HAP-1 (cell line): ENCODE measurements at regions not wholly inside any gene's neighbourhood (a gene's known extent, or its start where the extent isn't known, plus 50 kb on each side); places are given as distances from the start of the nearest gene placed in this dataset.

Experiments used
- DNase-seq, 2 experiments: peaks; one replicate each; pipeline ENCODE4 v3.0.0-alpha.2; 2016 to 2020; ENCODE audit warnings: low spot score in 2 of 2
- H3K27me3 ChIP-seq: fragments of 250-450 bp; sonication (Bioruptor Pico); 2 replicates; pipeline ENCODE4 v1.5.1; 2020; ENCODE audit warnings: low read depth, mild to moderate bottlenecking, moderate library complexity
- H3K36me3 ChIP-seq: fragments of 250-450 bp; sonication (Bioruptor Pico); replicated peaks from 2 replicates; pipeline ENCODE4 v1.5.1; 2020; ENCODE audit warnings: mild to moderate bottlenecking
- H3K4me1 ChIP-seq: fragments of 250-450 bp; sonication (Bioruptor Pico); 2 replicates; pipeline ENCODE4 v1.5.1; 2020; ENCODE audit warnings: mild to moderate bottlenecking
- H3K4me3 ChIP-seq: fragments of 250-450 bp; sonication (Bioruptor Pico); 2 replicates; pipeline ENCODE4 v1.5.1; 2020; ENCODE audit warnings: mild to moderate bottlenecking, moderate library complexity
- H3K9me3 ChIP-seq: fragments of 250-450 bp; sonication (Bioruptor Pico); 2 replicates; pipeline ENCODE4 v1.5.1; 2020; ENCODE audit warnings: mild to moderate bottlenecking, moderate library complexity
- in situ Hi-C: fragments of 300-500 bp; cut with MboI; formaldehyde crosslinking; loops from 3 replicates; pipeline ENCODE4 v1.14.3; 2020; ENCODE audit warnings: low sequenced_read_pairs, inconsistent platforms, mixed read lengths

DNA sequence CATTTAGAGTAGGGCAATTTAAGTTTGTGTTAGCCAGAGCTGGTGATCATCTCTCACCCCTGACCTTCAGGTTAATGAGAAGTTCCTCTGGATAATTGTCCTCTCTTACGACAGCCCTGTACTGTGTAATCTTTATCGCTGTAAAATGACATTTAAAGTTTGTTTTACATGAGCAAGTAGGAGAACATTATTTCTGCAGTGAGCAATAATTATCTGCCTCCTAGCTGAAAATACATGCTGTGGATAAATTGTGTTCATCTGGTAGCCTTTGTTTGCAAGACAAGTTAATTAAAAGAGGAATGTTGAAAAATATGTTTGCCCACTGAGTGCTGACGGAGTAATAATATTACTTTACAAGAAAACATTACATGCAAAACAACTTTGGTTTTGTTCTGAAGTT, 1083.8 kb upstream of the NUDT12 start:
- Histone ChIP-seq H3K4me3 (no peak overlapping the region), H3K4me1 (no peaks in the 10 kb centered on the region), H3K36me3 (no peaks in the 10 kb centered on the region), H3K27me3 (no peaks in the 10 kb centered on the region), H3K9me3 (no peaks in the 10 kb centered on the region)
- in situ Hi-C loops = no loop called here
- no peak for DNase-seq

DNA sequence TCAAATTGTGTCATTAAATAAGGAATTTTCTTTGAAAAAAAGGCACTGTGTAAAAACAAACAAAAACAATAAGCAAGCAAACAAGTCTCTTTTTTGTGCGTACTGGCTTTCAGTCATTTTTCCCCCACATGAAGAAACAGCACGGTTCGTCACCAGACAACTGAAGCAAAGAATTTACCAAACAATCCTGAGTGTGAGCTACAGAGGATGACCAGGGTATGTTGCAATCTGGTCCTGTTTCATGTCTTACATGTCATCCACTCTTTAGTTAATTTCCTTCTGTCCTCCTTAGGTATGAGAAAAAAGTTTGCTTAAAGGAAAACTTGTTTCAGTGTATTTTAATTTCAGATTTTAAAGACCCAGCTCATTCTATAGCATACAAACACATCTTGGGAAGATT, 1080.7 kb upstream of the NUDT12 start:
- DNase-seq = no peak
- in situ Hi-C loops = no loop called here

DNA sequence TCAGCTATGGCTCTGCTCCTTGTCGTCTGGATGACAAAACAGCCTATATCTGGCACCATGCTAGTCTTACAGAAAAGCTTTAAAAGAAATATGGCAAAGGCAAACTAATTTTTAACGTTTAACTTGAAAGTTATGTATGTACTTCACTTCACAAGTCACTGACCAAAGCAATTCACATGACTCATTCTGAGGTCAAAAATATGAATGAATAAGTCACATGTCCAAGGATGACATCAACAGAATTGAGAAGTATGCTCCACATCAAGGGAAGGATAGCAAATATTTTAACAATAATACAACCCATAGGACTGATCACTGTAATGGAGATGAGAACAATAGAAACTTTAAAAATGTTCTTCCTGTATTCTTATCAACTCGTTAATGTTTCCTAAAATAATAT, 1072.6 kb upstream of the NUDT12 start:
- no peak for DNase-seq
- H3K9me3 ChIP-seq = no peaks in the 10 kb centered on the region
- H3K4me3 ChIP-seq = no peak overlapping the region
- in situ Hi-C loops = no loop called here
- peaks cover 3% of the 10 kb centered on the region; the same call in 1 of the 2 replicates for H3K4me1 ChIP-seq
- H3K27me3 ChIP-seq = no peaks in the 10 kb centered on the region
- no peaks in the 10 kb centered on the region for H3K36me3 ChIP-seq

More for the DNA sequence above, 1080.7 kb upstream of the NUDT12 start:
- no peak overlapping the region for H3K4me3 ChIP-seq
- no peaks in the 10 kb centered on the region for H3K9me3 ChIP-seq
- no peaks in the 10 kb centered on the region for H3K4me1 ChIP-seq
- no peaks in the 10 kb centered on the region for H3K36me3 ChIP-seq
- H3K27me3 ChIP-seq = no peaks in the 10 kb centered on the region

DNA sequence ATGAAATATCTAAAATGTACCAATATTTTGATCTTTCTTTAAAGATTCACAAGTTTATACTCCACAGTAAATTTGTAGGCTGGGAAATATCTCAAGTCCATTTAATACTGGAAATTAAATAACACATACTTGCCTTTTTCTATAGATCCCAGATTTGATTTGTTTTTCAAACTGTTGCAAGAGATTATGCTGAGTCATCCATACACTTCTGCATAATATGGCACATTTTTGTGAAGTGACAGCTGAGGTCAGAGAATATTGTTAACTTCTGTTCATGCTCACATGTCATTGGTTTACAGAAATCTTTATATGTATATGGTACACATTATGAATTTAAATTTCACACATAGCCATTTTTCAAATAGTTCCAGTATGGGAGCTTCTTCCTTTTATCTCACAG, 1066.3 kb upstream of the NUDT12 start:
- Histone ChIP-seq H3K36me3 (no peaks in the 10 kb centered on the region), H3K4me1 (peaks cover 12% of the 10 kb centered on the region), H3K4me3 (no peak overlapping the region), H3K9me3 (no peaks in the 10 kb centered on the region), H3K27me3 (no peaks in the 10 kb centered on the region)
- DNase-seq = no peak
- in situ Hi-C loops = no loop called here

DNA sequence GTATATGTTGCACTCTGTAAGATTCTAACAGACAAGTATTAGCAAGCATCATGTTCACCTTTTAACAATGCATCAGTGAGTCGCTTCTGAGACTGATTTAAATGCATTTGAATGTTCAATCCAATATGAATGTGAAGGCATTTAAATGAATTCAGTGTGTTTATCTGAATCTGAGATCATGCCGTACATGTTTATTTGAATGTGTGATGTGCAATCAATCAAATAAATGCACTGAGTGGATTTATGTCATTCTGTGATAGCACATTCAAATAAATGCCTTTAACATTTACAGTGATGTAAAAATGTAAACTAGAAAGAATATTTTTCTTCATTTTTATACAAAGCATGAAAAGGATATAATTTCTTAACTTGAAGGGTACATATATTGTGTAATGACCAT, 1063.5 kb upstream of the NUDT12 start:
- Histone ChIP-seq H3K27me3 (no peaks in the 10 kb centered on the region), H3K9me3 (no peaks in the 10 kb centered on the region), H3K4me3 (no peak overlapping the region), H3K36me3 (no peaks in the 10 kb centered on the region), H3K4me1 (peaks cover 12% of the 10 kb centered on the region)
- in situ Hi-C loops = no loop called here
- DNase-seq = no peak

DNA sequence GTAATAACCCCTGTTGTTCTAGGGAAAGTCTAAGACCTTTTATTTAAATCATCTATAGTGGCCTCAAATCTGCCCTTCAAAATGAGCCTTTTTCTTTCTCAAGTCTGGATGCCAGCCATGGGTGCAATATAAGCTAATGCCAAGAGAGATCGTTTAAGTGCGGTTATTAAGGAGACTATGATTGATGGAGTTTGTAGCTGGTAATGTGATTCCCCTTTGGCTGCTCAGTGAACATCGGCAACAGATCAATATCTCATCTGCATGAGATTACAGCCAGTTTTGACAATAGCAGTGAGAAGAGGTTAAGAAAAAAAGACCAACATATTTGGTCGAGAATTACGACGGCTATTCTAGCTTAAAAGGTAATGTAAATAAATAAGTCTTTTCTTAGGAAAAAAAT, 1049.4 kb upstream of the NUDT12 start:
- DNase-seq = peak in 1 of 2 experiments; percentile 49
- Histone ChIP-seq H3K27me3 (no peaks in the 10 kb centered on the region), H3K9me3 (no peaks in the 10 kb centered on the region), H3K4me1 (peaks cover 7% of the 10 kb centered on the region), H3K36me3 (no peaks in the 10 kb centered on the region), H3K4me3 (no peak overlapping the region)
- in situ Hi-C loops = no loop called here

DNA sequence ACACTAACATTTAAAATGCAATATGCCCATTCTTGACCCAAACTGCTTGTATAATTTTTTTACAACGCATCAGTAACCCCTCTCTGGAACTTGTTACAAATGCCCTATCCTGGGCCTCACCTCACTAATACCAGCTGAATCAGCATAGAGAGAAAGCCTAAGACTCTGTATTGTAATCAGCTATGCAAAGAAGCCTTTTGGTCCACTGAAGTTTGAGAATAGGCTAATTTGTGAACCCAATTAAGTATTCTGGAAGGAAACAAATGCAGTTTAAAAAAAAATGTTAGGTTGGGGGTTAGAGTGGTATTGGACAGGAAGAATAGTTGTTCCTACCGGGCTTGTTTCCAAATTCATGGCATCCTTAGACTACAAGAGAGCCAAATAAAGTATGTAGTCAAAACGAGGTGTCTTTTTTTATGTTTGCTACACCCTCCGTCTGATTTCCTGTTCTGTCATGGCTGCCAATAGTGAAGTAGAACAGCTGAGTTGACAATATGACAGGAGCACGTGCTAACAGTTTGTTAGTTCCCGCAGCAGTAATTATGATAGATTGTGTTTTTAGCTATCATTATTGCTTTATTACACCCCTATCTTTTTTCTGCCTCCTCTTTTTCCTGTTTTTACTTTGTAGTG, 1048.7 kb upstream of the NUDT12 start:
- no peaks in the 10 kb centered on the region for H3K9me3 ChIP-seq
- H3K27me3 ChIP-seq = no peaks in the 10 kb centered on the region
- H3K4me1 ChIP-seq = peaks cover 11% of the 10 kb centered on the region
- in situ Hi-C loops = no loop called here
- DNase-seq = no peak
- no peak overlapping the region for H3K4me3 ChIP-seq
- no peaks in the 10 kb centered on the region for H3K36me3 ChIP-seq

DNA sequence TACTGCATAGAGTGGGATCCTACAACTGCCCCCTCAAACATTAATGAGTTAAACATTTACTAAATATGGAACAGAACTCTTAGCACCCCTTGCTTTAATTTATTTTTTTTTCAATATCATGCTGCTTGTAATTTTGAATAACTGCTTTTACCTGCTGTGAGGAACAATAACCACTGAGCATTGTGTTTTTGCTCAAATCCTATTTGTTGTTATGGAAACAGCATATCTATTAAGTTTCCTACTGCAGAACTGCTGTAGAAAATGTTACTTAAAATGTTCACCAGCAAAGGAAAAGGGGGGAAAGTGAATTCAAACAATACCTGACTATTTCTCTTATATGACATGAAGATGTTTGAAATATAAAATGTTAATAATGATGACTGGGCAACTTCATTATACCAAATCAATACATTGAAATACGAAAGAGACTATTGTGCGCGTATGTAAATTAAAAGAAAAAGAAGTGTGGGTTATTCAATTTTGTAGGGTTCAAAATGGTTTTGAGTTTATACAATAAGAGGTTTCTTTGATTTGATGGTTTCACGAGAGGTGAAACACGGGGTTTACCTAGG, 1043.8 kb upstream of the NUDT12 start:
- Histone ChIP-seq H3K9me3 (no peaks in the 10 kb centered on the region), H3K4me1 (peaks cover 6% of the 10 kb centered on the region; the same call in 1 of the 2 replicates), H3K36me3 (no peaks in the 10 kb centered on the region), H3K4me3 (no peak overlapping the region), H3K27me3 (no peaks in the 10 kb centered on the region)
- peak in 1 of 2 experiments; percentile 27 for DNase-seq
- in situ Hi-C loops = no loop called here

DNA sequence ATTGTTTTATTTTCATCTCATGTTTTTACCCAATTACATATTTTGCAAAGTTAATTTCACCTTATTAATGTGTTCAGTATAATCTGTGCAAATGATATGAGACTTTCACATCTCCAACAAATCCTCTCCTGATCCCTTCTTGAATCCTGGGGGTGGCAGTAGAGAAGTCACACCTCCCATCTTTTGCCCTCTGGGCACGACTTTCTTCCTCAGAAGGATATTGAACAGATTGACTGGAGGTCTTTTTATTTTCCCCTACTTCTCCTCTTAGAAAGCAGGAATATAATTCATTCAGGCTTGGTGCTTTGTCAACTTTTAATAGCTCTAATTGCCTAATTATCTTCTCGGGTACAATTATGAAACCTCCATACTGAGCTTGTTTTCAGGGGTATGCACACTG, 1037.1 kb upstream of the NUDT12 start:
- Histone ChIP-seq H3K9me3 (no peaks in the 10 kb centered on the region), H3K4me3 (no peak overlapping the region), H3K27me3 (no peaks in the 10 kb centered on the region), H3K4me1 (no peaks in the 10 kb centered on the region), H3K36me3 (no peaks in the 10 kb centered on the region)
- DNase-seq = no peak
- in situ Hi-C loops = no loop called here

DNA sequence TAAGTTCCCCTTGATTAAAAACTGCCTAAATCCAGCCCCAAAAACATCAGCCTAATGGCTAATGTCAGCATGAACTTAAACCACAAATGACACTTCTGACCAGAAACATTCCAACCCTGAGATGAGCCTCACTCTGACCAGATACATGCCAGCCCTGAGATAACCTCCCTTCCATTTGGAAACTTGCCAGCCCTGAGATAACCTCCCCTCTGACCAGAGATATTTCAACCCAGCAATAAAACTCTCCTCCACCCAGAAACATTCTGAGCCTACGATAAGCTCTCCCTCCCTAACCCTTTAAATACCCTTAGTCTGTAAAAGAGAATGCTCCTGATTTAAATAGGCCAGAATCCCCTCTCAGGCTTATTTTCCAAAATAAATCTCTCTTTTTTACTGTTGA, 1035.7 kb upstream of the NUDT12 start:
- in situ Hi-C loops = no loop called here
- Histone ChIP-seq H3K27me3 (no peaks in the 10 kb centered on the region), H3K9me3 (peaks cover 4% of the 10 kb centered on the region; the same call in 1 of the 2 replicates), H3K4me3 (no peak overlapping the region), H3K36me3 (no peaks in the 10 kb centered on the region), H3K4me1 (no peaks in the 10 kb centered on the region)
- no peak for DNase-seq

DNA sequence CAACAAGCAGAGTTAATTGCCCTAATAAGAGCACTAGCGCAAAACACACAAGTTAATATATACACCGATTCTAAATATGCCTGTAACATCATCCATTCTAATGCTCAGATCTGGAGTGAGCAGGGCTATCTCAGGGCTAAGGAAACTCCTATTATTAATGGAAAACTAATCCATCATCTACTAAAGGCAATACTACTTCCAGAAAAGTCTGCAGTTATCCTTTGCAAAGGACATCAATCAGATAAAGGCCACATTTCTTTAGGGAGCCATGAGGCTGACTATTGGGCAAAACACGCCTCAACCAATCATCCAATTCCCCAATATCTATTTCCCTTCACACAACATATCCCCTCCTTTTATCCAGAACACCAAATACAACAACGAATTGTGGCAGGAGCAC, 1032.3 kb upstream of the NUDT12 start:
- H3K9me3 ChIP-seq = peaks cover 4% of the 10 kb centered on the region; the same call in 1 of the 2 replicates
- in situ Hi-C loops = no loop called here
- H3K27me3 ChIP-seq = no peaks in the 10 kb centered on the region
- no peaks in the 10 kb centered on the region for H3K36me3 ChIP-seq
- H3K4me1 ChIP-seq = no peaks in the 10 kb centered on the region
- no peak for DNase-seq
- H3K4me3 ChIP-seq = no peak overlapping the region

DNA sequence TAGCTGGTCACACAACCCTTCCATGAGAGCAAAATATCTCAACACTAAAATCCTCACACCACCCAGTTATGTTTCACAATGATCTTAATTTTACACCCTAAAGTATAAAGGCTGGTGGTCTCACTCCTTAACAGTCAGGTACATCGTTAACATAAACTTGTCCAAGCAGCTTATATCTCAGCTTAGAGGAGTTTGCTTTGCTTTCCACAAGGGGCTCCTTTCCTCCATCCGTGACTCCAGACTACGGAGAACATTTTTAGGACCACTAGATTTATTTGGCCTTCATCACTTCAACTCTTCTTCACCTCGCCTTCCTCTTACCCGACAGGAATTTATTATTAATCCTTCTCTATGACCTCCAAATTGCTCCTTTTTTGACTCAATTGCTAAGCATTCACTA, 1014.1 kb upstream of the NUDT12 start:
- no peak for DNase-seq
- in situ Hi-C loops = no loop called here

DNA sequence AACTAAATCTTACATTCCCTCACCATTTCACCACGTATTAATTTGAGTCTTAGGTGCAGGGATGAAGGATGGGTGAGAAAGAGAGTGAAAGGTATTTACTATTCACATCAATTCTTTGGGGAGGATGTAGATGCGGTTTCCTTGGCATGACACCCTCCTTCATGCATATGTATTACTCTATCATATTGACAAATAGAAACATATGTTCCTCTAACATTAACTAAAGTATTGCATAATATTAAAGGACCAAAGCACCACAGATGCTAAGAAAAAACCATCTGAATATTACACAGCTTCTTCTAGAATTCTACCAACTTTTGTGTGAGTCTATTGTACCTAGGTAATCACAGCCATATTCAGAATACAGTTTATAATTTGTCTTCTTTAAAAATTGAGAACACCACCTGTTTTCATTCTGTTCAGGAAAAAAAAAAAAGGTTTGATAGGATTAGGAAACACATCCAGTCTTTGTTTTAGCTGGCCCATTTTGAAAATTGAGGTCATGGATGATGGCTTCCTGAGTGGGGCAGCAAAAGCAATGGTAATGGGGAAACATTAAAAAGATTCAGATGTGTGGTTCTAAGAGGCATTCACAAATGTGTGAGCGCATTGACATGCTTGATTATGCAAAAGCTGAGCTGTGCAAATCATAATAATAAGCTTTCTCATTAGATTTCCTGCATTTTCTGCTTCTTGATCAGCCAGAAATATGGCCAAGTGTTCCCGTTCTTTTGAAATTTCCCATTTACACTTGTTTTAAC, 1011.5 kb upstream of the NUDT12 start:
- H3K4me1 ChIP-seq = no peaks in the 10 kb centered on the region
- H3K4me3 ChIP-seq = no peak overlapping the region
- in situ Hi-C loops = no loop called here
- no peaks in the 10 kb centered on the region for H3K36me3 ChIP-seq
- H3K27me3 ChIP-seq = no peaks in the 10 kb centered on the region
- no peak for DNase-seq
- H3K9me3 ChIP-seq = no peaks in the 10 kb centered on the region

More for the DNA sequence above, 1014.1 kb upstream of the NUDT12 start:
- Histone ChIP-seq H3K9me3 (no peaks in the 10 kb centered on the region), H3K4me3 (no peak overlapping the region), H3K4me1 (no peaks in the 10 kb centered on the region), H3K36me3 (no peaks in the 10 kb centered on the region), H3K27me3 (no peaks in the 10 kb centered on the region)

DNA sequence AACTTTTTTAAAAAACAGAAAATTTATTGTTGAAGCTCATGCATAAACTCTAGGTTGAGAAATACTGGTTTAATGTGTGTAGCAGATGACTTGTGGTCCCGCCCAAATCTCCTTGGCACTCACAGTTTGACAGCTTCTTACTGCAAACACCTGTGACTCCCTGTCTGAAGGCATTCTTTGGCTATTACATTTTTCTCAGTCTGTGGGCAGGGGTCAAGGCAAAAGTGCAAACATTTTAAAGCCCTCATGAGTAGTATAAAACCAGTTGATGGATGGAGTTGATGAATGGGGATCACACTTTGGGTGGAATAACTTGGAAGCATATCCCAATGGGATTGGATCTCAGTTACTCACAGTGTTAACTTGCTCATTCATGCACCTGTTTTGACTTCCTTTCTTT, 1007.0 kb upstream of the NUDT12 start:
- Histone ChIP-seq H3K4me1 (no peaks in the 10 kb centered on the region), H3K36me3 (no peaks in the 10 kb centered on the region), H3K4me3 (no peak overlapping the region), H3K27me3 (no peaks in the 10 kb centered on the region), H3K9me3 (peaks cover 2% of the 10 kb centered on the region; the same call in 1 of the 2 replicates)
- no peak for DNase-seq
- in situ Hi-C loops = no loop called here
